Mesendoderm (in vitro differentiated cells): ENCODE measurements at regions not wholly inside any gene's neighbourhood (a gene's known extent, or its start where the extent isn't known, plus 50 kb on each side); places are given as distances from the start of the nearest gene placed in this dataset.
"Not testable (repeated sequence)": the region's sequence is repeated elsewhere in the genome, so short reads cannot be mapped to it uniquely, and the experiment has no call there.

ENCODE experiments used
- DNase-seq: peaks from one replicate; pipeline ENCODE4 v3.0.0; 2013
- H2AK5ac ChIP-seq: 2 replicates; pipeline ENCODE4 v1.6.1; 2013; ENCODE audit warnings: low read length, inconsistent platforms
- H2BK120ac ChIP-seq: 2 replicates; pipeline ENCODE4 v1.6.1; 2013; ENCODE audit warnings: low read depth, mild to moderate bottlenecking, low read length, moderate library complexity, mixed read lengths
- H2BK15ac ChIP-seq: replicated peaks from 2 replicates; pipeline ENCODE4 v1.6.1; 2013; ENCODE audit warnings: low read depth, mild to moderate bottlenecking, moderate library complexity
- H2BK5ac ChIP-seq: 2 replicates; pipeline ENCODE4 v1.6.1; 2013; ENCODE audit warnings: low read length, inconsistent platforms
- H3K18ac ChIP-seq: 2 replicates; pipeline ENCODE4 v1.6.1; 2013; ENCODE audit warnings: mild to moderate bottlenecking, low read length, mixed read lengths
- H3K23ac ChIP-seq: one replicate; pipeline ENCODE4 v1.6.1; 2013; ENCODE audit warnings: low read length
- H3K27ac ChIP-seq: 2 replicates; pipeline ENCODE4 v1.5.1; 2013; ENCODE audit warnings: low read depth, mild to moderate bottlenecking, inconsistent platforms, low read length, moderate library complexity
- H3K27me3 ChIP-seq: 2 replicates; pipeline ENCODE4 v1.6.1; 2013; ENCODE audit warnings: low read length, control low read depth, mild to moderate bottlenecking, inconsistent platforms; ENCODE audit not compliant: insufficient read depth, poor library complexity
- H3K36me3 ChIP-seq: 2 replicates; pipeline ENCODE4 v1.6.1; 2013; ENCODE audit warnings: low read length, inconsistent platforms; ENCODE audit not compliant: control insufficient read depth, insufficient read depth
- H3K4ac ChIP-seq: one replicate; pipeline ENCODE4 v1.6.1; 2013; ENCODE audit warnings: low read depth, mild to moderate bottlenecking, low read length, moderate library complexity
- H3K4me1 ChIP-seq: 2 replicates; pipeline ENCODE4 v1.6.1; 2013; ENCODE audit warnings: low read depth, low read length, inconsistent platforms; ENCODE audit not compliant: control insufficient read depth
- H3K4me2 ChIP-seq: 2 replicates; pipeline ENCODE4 v1.6.1; 2013; ENCODE audit warnings: low read length
- H3K4me3 ChIP-seq: 2 replicates; pipeline ENCODE4 v1.5.1; 2013; ENCODE audit warnings: mild to moderate bottlenecking, low read length
- H3K56ac ChIP-seq: one replicate; pipeline ENCODE4 v1.6.1; 2013; ENCODE audit warnings: low read length
- H3K79me1 ChIP-seq: 2 replicates; pipeline ENCODE4 v1.6.1; 2013; ENCODE audit warnings: low read length, inconsistent platforms
- H3K79me2 ChIP-seq: 2 replicates; pipeline ENCODE4 v1.6.1; 2013; ENCODE audit warnings: mild to moderate bottlenecking, low read length; ENCODE audit not compliant: control insufficient read depth, insufficient read depth
- H3K9ac ChIP-seq: 2 replicates; pipeline ENCODE4 v1.6.1; 2013; ENCODE audit warnings: low read length, inconsistent platforms
- H4K5ac ChIP-seq: one replicate; pipeline ENCODE4 v1.6.1; 2013; ENCODE audit warnings: low read length
- H4K8ac ChIP-seq: one replicate; pipeline ENCODE4 v1.6.1; 2013; ENCODE audit warnings: low read depth, mild to moderate bottlenecking, control low read depth, low read length, moderate library complexity
- WGBS: extraction: QIAGEN DNeasy Blood & Tissue Kit; methylation state at CpG from one replicate; pipeline ENCODE4 v1.1.7; 2013; ENCODE audit warnings: low lambda C conversion rate, missing lambda C conversion rate; ENCODE audit not compliant: insufficient coverage; ENCODE audit errors: extremely low coverage; 5-methylcytosine and 5-hydroxymethylcytosine counted together

- Histone ChIP-seq H3K56ac (no peak overlapping the region), H3K9ac (no peak overlapping the region), H3K27me3 (no peaks in the 10 kb centered on the region), H3K36me3 (no peaks in the 10 kb centered on the region), H2AK5ac (no peak overlapping the region), H3K27ac (no peak overlapping the region), H2BK5ac (no peak overlapping the region), H3K23ac (no peak overlapping the region), H3K4ac (no peak overlapping the region), H4K8ac (no peak overlapping the region), H2BK120ac (no peak overlapping the region), H3K4me1 (no peaks in the 10 kb centered on the region), H3K79me2 (no peaks in the 10 kb centered on the region), H2BK15ac (no peak overlapping the region), H4K5ac (no peak overlapping the region), H3K4me3 (no peak overlapping the region), H3K79me1 (no peaks in the 10 kb centered on the region), H3K18ac (no peak overlapping the region), H3K4me2 (no peak overlapping the region)
- no peak for DNase-seq
- WGBS = no CpG with 5 or more reads among the region's 1 CpG
These were observed 303.4 kb downstream of the XPNPEP1 start for GRCh38 chr10:109619914-109620313.

DNA sequence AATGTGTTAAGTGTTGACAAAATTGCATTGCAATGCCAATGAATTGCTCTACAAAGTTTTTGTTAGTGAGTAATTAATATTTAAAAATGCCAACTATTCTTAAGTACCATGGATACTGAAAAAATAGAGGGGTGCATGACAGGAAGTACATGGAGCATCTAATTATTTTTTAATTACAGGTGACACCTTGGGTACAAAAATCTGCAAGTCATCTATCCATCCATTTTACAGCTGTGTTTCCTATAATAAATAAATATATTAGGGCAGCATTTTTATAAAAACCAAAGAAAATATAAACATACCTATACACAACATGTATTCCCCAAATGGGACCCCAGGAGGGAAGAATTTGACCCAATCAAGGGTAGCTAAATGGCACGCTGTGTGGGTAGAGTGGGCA is 304.6 kb downstream of the XPNPEP1 start:
- no peak overlapping the region for H4K8ac ChIP-seq
- H3K23ac ChIP-seq = no peak overlapping the region
- no peaks in the 10 kb centered on the region for H3K4me1 ChIP-seq
- no peak overlapping the region for H3K18ac ChIP-seq
- H2BK15ac ChIP-seq = no peak overlapping the region
- no peaks in the 10 kb centered on the region for H3K79me1 ChIP-seq
- no peak for DNase-seq
- no peak overlapping the region for H3K4me3 ChIP-seq
- no peak overlapping the region for H4K5ac ChIP-seq
- no peaks in the 10 kb centered on the region for H3K36me3 ChIP-seq
- no peaks in the 10 kb centered on the region for H3K79me2 ChIP-seq
- no peak overlapping the region for H2AK5ac ChIP-seq
- no peak overlapping the region for H3K56ac ChIP-seq
- H3K9ac ChIP-seq = no peak overlapping the region
- WGBS = no CpG with 5 or more reads among the region's 1 CpG
- H2BK120ac ChIP-seq = no peak overlapping the region
- no peak overlapping the region for H3K27ac ChIP-seq
- H3K4me2 ChIP-seq = no peak overlapping the region
- H2BK5ac ChIP-seq = no peak overlapping the region
- no peaks in the 10 kb centered on the region for H3K27me3 ChIP-seq
- no peak overlapping the region for H3K4ac ChIP-seq

DNA sequence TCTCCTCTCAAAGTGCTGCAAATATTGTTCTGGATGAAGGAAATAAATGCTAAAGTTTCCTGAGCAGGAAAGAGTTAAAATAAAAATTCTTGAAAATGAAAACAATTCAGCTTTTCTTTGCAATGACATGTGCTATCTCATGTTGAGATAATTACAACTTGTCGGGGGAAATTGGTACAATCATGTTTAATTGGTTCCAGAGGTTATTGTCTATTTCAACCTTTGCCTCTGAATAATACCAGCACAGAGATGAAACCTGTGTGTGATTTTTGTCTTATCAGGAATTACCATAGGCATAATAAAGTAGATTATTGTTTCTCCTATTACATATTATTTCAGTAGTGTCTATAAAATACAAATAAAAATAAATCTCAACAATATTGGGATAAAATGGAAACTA is 305.0 kb downstream of the XPNPEP1 start:
- Histone ChIP-seq H3K4me1 (no peaks in the 10 kb centered on the region), H3K4me2 (no peak overlapping the region), H3K4me3 (no peak overlapping the region), H3K4ac (no peak overlapping the region), H3K9ac (no peak overlapping the region), H3K79me2 (no peaks in the 10 kb centered on the region), H3K56ac (no peak overlapping the region), H3K79me1 (no peaks in the 10 kb centered on the region), H3K27me3 (no peaks in the 10 kb centered on the region), H4K5ac (no peak overlapping the region), H3K23ac (no peak overlapping the region), H3K18ac (no peak overlapping the region), H2BK120ac (no peak overlapping the region), H3K27ac (no peak overlapping the region), H3K36me3 (no peaks in the 10 kb centered on the region), H2BK15ac (no peak overlapping the region), H2BK5ac (no peak overlapping the region), H4K8ac (no peak overlapping the region), H2AK5ac (no peak overlapping the region)
- no CpG with 5 or more reads among the region's 1 CpG for whole genome bisulfite sequencing
- no peak for DNase-seq

GRCh38 chr10:109616359-109616980 is 306.8 kb downstream of the XPNPEP1 start:
- Histone ChIP-seq H3K9ac (no peak overlapping the region), H3K23ac (no peak overlapping the region), H3K4ac (no peak overlapping the region), H3K4me1 (no peaks in the 10 kb centered on the region), H3K4me3 (no peak overlapping the region), H2AK5ac (no peak overlapping the region), H3K27ac (no peak overlapping the region), H3K56ac (no peak overlapping the region), H3K79me1 (no peaks in the 10 kb centered on the region), H3K18ac (no peak overlapping the region), H3K36me3 (no peaks in the 10 kb centered on the region), H3K79me2 (no peaks in the 10 kb centered on the region), H4K8ac (no peak overlapping the region), H3K27me3 (no peaks in the 10 kb centered on the region), H4K5ac (no peak overlapping the region), H3K4me2 (no peak overlapping the region), H2BK120ac (no peak overlapping the region), H2BK5ac (no peak overlapping the region), H2BK15ac (no peak overlapping the region)
- no peak for DNase-seq
- WGBS = no CpG with 5 or more reads among the region's 3 CpGs

- H2BK5ac ChIP-seq, H3K56ac ChIP-seq, DNase-seq, H3K4me3 ChIP-seq, H3K27ac ChIP-seq, H3K18ac ChIP-seq, H2BK15ac ChIP-seq, H3K36me3 ChIP-seq, H3K9ac ChIP-seq, H3K4me1 ChIP-seq, H3K27me3 ChIP-seq, H4K8ac ChIP-seq, H3K79me1 ChIP-seq, H2BK120ac ChIP-seq, H2AK5ac ChIP-seq, H4K5ac ChIP-seq, H3K4ac ChIP-seq, H3K4me2 ChIP-seq, H3K79me2 ChIP-seq, H3K23ac ChIP-seq: not testable (repeated sequence)
- no CpG with 5 or more reads among the region's 1 CpG for WGBS
These were observed 328.0 kb downstream of the XPNPEP1 start for GRCh38 chr10:109595356-109595755.

DNA sequence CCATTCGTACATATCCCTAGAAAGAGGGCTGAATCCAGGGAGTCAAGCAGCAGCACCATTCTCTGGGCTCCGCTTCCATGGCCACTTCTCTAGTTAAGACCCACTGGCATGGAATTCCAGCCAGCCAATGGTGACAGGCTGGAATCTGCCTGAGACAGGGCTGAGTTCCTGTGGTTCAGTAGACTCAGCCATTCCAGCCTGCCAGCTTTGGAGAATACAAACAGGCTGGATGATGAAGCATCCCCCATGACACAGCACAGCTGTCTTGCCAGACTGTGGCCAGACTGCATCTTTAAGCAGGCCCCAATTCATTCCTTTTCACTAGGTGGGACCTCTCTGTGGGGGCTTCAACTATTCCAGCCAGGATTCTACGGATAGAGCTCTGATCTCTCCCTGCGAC is 329.6 kb downstream of the XPNPEP1 start:
- no peaks in the 10 kb centered on the region for H3K79me1 ChIP-seq
- H2BK5ac ChIP-seq = no peak overlapping the region
- H3K9ac ChIP-seq = no peak overlapping the region
- no peak overlapping the region for H2BK120ac ChIP-seq
- no peaks in the 10 kb centered on the region for H3K79me2 ChIP-seq
- H3K27me3 ChIP-seq = no peaks in the 10 kb centered on the region
- DNase-seq = no peak
- H3K27ac ChIP-seq = no peak overlapping the region
- no peaks in the 10 kb centered on the region for H3K36me3 ChIP-seq
- H3K56ac ChIP-seq = no peak overlapping the region
- no peak overlapping the region for H3K4me3 ChIP-seq
- H3K23ac ChIP-seq = no peak overlapping the region
- WGBS = no CpG with 5 or more reads among the region's 4 CpGs
- H3K18ac ChIP-seq = no peak overlapping the region
- no peak overlapping the region for H3K4me2 ChIP-seq
- H2BK15ac ChIP-seq = no peak overlapping the region
- H4K5ac ChIP-seq = no peak overlapping the region
- H3K4ac ChIP-seq = no peak overlapping the region
- H4K8ac ChIP-seq = no peak overlapping the region
- no peak overlapping the region for H2AK5ac ChIP-seq
- H3K4me1 ChIP-seq = no peaks in the 10 kb centered on the region
